ENCODE measurements at regions not wholly inside any gene's neighbourhood (a gene's known extent, or its start where the extent isn't known, plus 50 kb on each side); places are given as distances from the start of the nearest gene placed in this dataset.

DNA sequence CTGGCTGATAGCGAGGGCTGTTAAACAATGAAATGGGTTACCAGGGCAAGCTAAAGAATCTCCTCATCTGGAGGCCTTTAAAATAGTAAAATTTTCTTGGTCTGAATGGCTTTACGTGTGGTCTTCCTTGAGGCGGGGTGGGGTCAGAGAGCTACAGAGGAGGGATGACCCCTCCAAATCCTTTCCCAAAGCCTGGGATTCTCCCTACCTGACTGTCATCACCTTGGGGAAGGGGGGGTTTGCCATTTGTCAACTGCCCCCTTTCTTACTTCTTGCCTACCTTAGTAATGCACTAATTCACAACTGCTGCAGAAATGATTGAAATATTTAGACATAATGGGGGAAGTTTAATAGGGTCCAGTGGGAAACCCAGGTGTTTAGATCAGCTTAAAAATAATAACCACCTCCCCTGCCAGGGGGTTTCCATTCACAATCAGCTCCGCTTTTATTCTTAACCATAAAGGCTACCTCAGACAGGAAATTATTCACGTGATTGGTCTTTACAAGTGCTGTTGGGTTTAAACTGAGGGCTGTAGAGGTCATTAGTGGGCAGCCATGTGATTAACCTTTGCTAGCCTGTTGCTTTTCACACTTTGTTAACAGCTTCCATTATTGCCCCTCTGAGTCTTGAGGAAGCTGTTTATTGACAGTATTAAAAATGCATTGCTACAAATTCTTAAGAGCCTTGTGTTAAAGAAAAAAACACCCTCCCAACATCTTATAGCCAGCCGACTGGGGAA is 276.5 kb upstream of the ATP11B start:
- TF ChIP-seq POLR2A (IDR thresholded peaks at IDR 0.05) (no peak), EP300 (IDR thresholded peaks at IDR 0.05) (no peak), POLR2AphosphoS5 (IDR thresholded peaks at IDR 0.05) (no peak)
- TF ChIP-seq, protein P1, sequence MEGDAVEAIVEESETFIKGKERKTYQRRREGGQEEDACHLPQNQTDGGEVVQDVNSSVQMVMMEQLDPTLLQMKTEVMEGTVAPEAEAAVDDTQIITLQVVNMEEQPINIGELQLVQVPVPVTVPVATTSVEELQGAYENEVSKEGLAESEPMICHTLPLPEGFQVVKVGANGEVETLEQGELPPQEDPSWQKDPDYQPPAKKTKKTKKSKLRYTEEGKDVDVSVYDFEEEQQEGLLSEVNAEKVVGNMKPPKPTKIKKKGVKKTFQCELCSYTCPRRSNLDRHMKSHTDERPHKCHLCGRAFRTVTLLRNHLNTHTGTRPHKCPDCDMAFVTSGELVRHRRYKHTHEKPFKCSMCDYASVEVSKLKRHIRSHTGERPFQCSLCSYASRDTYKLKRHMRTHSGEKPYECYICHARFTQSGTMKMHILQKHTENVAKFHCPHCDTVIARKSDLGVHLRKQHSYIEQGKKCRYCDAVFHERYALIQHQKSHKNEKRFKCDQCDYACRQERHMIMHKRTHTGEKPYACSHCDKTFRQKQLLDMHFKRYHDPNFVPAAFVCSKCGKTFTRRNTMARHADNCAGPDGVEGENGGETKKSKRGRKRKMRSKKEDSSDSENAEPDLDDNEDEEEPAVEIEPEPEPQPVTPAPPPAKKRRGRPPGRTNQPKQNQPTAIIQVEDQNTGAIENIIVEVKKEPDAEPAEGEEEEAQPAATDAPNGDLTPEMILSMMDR (IDR thresholded peaks at IDR 0.05), result no peak

Measured in suprapubic skin (tissue), 4 donors.